ENCODE measurements at regions not wholly inside any gene's neighbourhood (a gene's known extent, or its start where the extent isn't known, plus 50 kb on each side); places are given as distances from the start of the nearest gene placed in this dataset.

DNA sequence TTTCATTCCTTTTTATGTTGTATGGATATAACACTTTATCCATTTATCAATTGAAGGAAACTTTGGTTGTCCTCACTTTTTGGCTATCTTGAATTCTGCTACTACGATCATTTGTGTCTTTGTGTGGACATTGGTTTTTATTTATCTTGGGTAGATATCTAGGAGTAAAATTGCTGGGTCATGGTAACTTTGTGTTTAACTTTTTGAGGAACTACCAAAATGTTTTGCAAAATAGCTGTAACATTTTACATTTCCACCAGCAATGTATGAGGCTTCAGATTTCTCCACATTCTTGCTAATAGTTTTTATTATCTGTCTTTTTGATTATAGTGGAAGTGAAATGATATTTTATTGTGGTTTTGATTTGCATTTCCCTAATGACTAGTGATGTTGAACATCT lies 55.6 kb downstream of the TLNRD1 start:
- no peak for FAIRE-seq

DNA sequence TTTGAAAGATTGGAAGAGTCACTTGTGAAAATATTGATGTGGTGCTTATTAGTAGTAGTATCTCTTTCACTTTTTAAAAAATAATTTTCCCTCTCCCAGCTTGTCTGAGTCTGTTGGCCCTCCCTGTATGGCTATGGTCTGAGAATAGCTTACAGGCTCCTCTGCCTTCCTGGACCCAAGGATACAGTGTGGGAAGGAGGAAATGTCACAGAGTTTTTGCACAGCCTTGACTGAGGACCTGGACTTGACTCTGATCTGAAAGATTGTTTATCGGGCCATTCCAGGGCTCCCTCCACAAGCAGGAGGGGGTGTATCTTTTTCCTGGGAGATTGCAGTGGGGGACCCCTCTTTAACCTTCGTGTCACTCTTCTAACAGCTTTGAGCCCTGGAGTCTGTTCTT lies 59.7 kb downstream of the TLNRD1 start:
- no peak for FAIRE-seq

DNA sequence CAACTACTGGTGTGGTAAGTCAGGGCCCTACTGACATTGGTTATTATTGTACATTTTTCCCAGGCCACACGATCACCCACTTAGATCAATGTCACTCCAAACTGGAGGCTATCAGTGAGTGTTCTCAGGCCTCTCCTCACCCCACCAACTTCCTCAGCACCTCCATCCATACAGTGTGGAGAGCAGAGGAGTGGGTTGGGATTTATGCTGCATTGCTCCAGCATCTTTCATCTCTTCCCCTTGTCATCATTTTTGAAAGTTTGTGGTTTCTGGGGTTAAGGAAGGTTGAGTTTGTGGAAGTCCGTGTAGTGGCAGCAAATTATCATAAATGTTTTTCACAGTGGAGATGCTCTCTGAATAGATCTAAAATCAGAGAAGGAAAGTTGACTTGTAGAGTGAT lies 60.2 kb downstream of the TLNRD1 start:
- FAIRE-seq = no peak

DNA sequence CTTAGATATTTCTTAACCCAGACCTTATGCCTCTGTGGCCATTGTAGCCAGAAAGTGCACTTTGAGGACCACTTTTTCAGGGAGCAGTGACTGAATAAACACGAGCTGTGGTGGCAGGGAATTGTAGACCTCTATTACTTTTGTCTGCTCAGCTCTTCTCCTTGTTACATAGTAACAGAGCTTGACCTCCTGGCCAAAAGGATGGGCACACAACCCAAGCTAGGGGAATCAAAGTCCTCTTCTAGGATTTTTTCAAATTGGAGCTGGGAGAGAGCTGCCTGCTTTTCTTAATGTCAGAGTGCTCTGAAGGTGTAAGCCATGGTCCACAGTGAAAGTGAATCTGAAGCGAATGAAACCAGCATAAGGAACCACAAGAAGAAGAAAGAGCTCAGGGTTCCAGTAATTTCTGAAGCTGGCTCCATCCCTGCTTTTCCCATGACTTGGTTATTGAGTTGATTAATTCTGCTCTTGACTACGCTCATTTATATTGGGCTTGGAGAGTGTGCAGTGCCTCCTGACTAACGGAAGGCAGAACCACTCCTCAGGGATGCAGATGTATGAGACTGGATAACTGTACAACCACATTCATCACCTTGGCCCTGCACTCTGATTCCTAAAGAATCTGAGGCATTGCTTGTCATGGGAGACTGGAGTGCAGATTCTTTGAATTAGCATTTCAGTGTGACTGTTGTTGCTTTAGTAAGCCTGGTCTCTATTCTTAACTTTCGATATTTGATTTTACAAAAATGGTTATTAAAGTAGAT lies 60.9 kb downstream of the TLNRD1 start:
- no peak for FAIRE-seq

DNA sequence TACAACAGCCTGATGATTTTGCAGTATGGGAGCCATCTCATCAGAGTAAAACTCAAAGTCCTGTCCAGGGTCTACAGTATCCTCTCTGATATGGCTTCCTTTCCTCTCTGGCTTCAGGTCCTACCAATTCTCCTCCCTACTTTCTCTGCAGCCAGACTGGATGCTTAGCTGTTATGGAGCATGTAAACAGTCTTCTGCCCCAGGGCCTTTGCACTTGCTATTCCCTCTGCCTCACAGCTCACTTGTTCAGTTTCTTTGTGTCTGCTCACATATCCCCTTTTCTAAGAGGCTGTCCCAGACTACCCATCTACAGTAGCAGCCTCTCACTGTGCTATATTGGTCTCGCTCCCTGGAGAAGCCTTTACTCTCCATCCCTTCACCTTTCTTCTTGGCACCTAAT lies 62.2 kb downstream of the TLNRD1 start:
- FAIRE-seq = no peak

DNA sequence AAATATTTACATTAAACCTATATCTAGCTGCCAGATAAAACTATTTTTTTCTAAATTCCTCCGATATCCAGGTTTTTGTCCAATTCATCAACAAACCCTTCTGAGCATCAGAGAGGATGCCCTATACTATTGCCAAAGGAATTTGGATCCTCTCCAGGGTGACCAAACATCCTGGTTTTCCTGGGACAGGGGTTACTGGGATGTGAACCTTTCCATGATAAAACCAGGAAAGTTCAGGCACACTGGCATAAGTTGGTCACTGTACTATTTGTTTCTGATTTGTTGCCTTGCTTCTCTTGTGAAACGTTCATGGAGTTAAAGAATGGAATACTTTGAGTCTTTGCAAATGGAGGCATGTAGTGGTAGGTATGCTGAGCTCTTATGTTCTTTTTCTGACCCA lies 63.5 kb downstream of the TLNRD1 start:
- no peak for FAIRE-seq

DNA sequence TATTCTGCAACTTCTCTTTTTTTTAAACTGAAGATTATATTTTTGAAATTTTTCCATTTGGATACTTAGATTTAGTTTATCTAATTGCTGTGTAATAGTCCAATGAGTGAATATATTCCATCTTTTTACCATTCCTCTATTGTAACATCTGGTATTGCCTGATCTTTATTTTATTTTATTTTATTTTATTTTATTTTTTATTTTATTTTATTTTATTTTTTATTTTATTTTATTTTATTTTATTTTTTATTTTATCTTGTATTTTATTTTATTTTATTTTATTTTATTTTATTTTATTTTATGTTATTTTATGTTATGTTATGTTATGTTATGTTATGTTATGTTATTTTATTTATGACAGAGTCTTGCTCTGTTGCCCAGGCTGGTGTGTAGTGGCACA lies 66.5 kb upstream of the CFAP161 start:
- FAIRE-seq = peak; percentile 94

DNA sequence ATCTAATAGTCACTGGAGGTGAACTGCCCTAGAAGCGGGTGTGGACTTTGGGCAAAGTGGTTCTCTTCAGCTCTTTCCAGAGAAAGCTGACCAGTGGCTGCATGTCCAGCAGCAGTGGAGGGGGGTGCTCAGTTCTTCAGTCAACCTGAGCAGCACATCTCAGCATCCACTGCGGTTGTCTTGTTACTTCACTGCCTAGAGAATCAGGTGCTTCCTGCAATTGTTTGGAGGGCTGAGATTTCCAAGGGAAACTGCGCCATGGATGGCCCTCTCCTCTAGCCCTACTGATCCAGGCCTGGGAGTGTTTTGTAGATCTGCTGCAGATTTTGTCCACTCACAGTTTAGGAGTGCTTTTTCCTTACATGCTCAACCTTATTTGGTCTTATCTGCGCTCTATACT lies 65.6 kb upstream of the CFAP161 start:
- no peak for FAIRE-seq

DNA sequence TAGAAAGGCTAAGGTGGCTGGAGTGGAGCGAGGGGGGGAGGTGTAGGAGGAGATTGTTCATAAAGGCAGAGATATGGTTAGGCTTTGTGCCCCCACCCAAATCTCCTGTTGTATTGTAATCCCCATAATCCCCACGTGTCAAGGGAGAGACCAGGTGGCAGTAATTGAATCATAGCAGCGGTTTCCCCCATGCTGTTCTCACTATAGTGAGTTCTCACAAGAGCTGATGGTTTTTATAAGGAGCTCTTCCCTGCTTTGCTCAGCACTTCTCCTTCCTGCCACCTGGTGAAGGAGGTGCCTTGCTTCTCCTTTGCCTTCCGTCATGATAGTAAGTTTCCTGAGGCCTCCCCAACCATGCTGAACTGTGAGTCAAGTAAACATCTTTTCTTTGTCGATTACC lies 64.7 kb upstream of the CFAP161 start:
- no peak for FAIRE-seq

DNA sequence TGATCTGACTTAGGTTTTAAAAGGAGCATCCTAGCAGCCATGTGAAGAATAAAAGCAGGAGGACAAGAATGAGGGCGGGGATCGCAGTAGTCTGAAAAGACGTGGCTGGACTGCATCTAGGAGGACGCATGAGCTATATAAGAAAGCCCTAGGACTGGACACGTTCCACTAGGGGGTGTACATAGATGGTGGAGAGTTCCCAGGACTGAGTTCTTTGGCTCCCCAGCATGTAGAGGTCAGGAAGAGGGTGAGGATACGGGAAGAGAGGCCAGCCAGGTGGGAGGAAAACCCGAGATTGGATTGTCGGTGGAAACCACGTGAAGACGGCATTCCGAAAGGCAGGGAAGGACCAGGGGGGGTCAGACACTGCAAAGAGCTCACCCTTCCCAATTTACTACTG lies 64.2 kb upstream of the CFAP161 start:
- FAIRE-seq = no peak

DNA sequence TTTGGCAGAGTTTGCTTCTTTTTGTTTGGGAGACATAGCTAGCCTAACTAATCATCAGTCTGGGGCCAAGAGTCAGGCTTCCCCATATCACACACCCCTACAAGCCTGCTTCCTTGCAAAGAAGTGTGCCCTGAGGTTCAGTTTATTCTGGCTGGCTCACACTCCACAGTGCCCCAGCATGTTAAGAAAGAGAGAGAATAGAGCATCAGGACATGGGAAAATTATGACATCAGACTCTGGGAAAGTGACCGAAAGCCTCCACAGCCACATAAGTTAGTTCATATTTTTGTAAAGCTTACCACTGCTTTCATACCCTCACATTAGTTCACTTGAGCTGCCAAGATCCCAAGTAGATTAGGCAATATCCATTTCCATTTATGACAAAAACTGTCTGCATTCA lies 63.0 kb upstream of the CFAP161 start:
- no peak for FAIRE-seq

DNA sequence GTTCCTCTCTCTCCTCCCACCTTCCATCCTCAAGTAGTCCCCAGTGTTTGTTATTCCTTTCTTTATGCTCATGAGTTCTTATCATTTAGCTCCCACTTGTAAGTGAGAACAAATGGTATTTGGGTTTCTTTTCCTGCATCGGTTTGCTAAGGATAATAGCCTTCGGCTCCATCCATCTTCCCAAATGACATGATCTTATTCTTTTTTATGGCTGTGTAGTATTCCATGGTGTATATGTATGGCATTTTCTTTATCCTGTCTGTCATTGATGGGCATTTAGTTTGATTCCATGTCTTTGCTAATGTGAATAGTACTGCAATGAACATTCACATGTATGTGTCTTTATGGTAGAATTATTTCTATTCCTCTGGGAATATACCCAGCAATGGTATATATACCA lies 62.4 kb upstream of the CFAP161 start:
- FAIRE-seq = no peak

DNA sequence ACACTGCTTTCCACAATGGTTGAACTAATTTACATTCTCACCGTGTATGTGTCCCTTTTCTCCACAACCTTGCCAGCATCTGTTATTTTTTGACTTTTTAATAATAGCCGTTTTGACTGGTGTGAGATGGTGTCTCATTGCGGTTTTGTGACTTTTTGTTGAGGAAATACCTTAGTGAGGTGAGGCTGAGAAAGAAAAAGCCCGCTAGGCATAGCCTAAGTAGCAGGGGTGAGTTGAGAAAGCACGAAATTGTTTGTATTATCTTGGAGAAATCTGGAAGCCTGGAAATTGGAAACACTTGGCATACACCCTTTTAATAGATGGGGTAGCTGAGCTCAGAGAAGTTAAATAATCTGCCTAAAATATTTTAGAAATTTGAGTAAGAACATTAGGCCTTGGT lies 61.5 kb upstream of the CFAP161 start:
- FAIRE-seq = no peak

DNA sequence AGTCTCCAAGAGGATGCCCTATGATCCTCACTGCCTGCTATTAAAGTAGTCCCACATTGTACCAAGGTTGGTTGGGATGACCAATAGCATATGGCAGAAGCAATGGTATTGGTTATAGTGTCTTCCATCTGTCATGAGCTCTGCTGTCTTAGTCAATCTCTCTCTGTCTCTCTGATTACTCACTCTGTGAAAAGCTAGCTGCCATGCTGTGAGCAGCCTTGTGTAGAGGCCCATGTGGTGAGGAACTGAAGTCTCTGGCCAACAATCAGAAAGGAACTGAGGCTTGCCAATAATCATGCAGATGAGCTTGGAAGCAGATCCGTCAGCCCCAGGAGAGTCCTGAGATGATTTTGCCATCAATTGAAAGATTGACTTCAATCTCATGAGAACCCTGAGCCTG lies 60.3 kb upstream of the CFAP161 start:
- FAIRE-seq = no peak

DNA sequence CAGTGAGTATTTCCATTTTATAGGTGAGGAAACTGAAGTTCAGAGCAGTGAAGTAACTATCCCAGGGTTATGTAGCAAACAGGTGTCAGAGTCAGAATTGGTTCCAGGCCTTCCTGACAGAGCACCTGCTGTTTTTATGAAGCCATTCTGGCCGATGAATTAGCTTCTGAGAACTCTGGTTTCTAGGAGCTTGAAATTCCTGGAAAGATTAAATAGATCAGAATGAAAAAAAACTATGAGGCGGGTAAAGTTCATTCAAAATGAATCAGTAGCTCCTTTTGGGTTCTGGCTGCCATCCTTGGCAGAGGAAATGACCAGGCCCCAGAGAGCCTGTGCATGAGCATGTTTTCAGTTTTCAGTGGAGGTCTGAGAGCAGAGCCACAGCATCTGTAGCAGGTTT lies 59.3 kb upstream of the CFAP161 start:
- FAIRE-seq = no peak

DNA sequence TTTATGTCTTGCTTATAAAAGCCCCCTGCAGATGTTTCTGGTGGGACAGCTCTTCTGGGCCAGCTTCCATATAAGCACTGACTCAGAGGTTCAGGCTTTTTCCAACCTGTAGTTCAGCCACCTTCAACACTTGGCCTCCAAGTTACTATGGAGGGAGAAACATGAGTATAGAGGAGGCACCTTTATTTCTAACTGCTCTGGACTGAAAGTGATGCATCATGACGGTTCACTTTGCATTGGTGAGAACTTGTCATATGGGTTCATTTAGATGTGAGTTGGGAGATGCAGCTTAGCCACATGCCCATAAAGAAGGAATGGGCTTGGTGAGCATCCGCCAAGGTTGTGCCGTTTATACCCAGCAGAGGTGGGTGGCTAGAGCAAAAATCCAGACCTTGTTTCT lies 58.8 kb upstream of the CFAP161 start:
- no peak for FAIRE-seq

DNA sequence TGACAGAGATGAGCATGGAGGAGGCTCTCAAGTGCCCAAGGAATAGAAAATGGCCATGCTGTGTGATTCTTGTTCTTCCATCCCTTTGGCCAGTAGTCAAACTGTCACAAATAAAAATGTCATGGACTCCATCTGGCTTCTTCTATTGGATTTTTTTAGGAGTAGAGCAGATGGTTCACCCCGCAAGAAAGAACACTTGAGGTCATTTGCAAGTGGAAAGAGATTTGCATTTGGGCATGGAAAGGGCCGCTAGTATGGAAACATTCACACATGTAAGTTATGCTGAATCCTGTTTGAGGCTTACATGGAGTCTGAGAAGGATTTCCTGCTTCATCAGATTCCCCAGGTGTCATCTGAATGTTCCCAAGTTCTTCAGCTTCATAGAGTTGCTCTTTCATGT lies 53.1 kb upstream of the CFAP161 start:
- FAIRE-seq = no peak

DNA sequence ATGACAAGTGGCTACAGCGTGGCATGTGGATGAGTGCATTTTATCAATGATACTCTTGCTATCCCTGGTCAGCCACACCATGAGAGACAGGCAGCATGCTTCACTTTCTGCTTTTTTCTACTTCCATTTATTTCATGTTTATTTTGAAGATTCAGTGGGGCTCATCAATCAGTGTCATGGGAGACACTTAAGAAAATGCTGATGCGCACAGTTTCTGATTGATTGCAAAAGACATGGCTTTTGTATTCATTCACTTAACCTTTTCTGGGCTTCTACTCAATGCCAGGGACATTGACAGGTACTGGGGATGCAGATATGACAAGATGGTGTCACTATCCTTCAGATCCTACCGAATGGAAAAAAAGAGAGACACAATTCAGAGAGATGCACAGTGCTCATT lies 50.9 kb upstream of the CFAP161 start:
- no peak for FAIRE-seq

All from A204.1 (cell line).